ENCODE measurements at regions not wholly inside any gene's neighbourhood (a gene's known extent, or its start where the extent isn't known, plus 50 kb on each side); places are given as distances from the start of the nearest gene placed in this dataset.
A peak's percentile ranks its signal among the peaks of the same experiment; 100 is the strongest.

DNA sequence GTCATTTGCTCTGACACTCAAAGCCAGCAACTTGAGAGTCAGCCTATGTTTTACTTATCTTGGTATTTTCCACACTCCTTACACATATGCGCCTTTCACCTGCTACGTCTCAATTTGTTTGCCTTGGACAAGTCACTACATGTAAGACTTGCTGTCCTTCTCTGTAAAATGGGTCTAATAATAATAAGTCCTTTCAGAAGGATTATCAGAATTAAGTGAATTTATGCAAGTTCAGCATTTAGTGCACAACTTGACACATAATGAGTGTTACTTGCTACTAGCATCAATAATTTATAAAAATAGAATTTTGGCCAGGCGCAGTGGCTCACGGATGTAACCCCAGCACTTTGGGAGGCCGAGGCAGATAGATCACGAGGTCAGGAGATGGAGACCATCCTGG lies 71.1 kb upstream of the UBL3 start:
- no peak for DNase-seq

DNA sequence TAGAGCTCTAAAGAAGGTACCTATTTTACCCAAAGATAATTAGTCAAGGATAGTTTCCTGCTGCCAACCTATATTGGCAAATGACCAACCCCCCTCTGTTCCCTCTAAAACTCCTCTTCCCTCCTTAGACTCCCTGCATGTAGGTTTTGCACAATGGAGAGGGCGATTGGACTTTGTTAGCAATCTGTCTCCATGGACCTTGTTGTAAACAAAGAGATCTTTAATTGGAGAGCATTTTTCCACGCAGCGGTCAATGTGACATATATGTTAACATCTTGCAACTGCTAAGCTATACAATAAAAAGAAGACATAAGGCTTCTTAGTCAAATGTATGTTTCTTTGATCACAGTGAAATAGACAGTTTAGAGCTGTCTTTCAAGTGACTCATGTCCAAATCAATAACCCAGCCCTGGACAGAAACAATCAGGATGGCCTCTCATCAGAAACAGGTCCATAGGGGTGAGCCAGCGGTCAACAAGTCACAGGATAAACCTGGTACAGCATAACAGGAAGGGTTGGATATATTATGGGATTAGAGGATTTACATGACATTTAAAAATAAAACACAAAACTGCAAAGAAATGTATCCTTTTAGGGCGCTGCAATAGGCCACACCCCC lies 69.7 kb upstream of the UBL3 start:
- no peak for DNase-seq

DNA sequence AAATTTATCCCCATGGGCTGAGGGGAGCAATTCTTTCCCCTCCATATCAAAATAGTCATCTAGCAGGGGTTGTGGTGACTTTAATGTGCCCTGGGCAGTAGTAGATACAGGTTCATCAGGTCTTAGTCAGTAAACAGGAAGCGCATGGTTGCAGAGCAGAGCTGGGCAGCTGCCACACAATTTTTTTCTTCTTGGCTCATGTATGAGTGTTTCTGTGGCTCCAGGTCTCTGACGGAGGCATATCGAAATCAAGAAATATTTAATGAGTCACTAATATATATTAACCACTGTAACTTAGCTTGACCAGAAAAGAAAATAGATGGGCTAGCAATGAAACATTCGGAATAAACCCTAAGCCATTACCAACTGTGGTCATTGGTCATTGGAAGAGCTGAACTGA lies 68.4 kb upstream of the UBL3 start:
- DNase-seq: peak; percentile 80

DNA sequence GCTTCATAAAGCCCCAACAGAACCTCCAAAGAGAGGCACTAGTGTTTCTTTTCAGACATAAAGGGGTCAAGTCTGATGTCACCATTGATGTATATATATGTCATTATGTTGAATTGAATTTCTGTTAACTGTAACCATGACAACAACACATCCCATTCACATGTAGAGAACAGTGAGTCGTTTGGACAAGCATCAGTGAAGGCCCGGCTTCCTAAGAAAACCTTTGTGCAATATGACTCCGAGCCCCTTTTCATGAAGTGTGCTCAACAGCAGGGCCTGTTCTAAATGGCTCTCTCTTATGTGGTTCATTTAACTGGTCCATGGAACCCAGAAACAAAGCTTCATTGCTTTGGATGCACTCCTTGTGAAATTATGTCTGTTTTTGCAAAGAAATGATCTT lies 67.2 kb upstream of the UBL3 start:
- peak; percentile 20 for DNase-seq

DNA sequence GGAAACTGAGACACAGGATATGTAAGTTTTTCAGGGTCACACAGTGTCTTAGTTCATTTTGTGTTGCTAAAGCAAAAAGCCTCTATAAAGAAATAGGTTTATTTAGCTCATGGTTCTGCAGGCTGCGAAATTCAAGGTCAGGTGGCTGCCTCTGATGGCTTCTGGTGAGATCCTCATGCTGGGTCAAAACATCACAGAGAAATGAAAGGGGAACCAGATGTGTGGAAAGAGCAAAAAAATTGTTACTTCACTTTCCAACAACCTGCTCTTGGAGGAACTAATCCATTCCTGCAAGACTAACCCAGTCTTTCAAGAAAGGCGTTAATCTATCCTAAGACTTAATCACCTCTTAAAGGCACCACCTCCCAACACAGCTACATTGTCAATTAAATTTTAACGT lies 64.2 kb upstream of the UBL3 start:
- no peak for DNase-seq

DNA sequence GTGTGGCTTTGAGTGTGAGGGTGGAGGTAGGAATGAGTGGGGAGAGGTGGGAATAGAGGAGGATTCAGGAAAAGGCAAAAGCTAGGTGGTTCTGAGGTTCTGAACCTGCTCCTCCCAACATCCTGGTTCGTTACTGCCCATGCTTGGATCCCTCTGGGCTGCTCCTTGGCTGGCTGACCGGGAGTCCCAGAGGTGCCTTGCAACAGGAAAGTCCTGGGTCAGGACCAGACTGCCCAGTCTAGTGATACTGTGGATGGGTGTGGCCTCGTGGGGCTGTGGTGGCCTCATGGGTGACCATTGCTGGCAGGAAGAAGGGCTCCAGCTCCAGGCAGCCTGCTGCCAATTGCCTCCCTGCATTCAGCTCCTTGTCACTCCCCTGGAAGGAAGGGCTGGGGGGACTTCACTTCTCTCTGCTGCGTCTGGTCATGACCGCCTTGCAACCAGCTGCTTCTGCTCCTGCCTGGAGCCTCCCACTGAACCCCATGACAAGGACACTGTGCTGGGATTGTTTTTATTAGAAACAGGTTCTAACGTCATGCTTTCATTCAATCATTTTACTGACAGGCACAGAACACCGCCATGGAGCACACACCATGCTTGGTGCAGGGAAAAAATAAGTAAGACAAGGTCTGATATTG lies 61.5 kb upstream of the UBL3 start:
- DNase-seq: no peak

DNA sequence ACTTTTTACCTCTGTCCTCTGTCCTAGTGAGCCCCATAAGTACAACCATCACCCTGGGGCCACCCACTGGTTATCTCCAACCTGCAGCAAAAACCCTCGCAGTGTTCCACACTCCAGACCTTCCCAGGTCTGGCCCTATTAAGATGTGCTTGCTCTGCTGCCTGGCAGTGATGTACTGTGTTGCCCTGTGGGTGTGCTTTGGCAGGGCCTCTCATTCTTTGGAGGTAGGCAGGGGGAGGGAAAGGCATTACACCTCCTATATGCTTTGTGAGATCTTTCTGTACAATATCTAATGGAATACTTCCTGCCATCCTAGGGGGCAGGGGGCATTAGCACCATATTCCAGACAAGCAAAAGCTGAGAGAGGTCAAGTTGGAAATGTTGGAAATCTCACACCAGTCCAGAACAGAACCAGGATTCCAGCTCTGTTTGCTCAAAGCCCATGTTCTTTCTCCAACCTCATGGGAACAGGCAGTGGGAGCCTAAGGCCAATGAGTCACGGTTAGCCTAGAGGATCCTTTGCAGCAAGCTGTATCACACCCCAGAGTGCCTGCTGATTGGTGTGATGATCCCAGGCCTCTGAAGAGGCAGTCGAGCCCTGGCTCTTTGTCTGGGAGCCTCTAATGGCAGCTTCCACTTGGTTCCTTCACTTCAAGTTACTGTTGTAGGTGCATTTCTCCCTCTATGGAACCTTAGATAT lies 59.7 kb upstream of the UBL3 start:
- DNase-seq: peak; percentile 58

DNA sequence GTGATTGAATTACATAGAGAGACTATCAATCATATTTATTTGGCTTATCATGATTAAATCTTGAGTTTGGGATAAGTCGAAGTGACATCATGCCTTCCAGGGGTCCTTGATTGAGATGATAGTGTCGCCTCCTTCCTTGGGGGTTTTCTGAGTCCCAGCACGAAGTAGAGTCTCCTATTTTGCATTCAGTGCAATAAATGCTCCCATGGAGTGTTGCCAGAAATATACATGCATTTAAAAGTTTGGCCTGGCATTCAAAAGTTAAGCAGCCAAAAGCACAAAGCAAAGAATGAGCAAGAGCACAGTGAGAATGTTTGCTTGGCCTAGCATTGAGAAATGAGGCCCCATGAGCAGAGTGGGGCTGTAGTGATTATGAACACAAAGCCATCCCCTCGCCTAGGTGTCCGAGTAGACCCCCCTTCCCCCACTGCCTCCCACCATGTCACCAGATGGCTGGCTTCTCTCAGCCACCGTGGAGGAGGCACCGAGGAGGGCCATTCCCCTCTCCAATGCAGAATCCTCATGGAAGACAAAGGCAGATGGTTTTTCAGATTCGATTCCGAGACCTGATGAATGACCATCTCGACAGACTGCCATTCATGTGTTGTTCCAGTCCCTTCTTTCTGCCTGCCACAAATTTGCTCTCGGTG lies 58.8 kb upstream of the UBL3 start:
- no peak for DNase-seq

DNA sequence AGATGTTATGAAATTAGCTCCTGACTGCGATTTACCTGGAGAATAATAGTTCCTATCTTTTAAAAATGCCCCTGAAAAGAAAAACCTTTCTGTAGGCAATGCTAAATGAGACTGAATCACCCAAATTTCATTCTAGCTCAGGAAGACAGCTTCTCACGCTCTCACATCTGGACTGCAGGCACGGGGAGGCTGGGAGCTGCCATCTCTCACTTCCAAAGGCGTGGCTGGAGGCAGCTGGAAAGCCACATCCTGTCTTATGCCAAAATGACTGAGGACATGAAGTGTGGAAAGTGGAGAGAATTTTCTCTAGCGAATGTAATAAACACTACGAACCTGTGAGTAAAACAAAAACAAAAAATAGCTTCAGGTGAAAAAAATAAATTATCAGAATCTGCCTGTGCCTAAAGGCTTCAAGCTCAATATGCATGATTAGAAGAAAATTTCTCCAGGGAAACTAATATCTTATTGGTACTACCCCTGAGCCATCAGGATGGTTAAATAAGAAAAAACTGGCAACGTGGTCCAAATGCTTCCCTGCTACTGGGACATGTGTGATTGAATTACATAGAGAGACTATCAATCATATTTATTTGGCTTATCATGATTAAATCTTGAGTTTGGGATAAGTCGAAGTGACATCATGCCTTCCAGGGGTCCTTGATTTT lies 58.1 kb upstream of the UBL3 start:
- peak; percentile 79 for DNase-seq

DNA sequence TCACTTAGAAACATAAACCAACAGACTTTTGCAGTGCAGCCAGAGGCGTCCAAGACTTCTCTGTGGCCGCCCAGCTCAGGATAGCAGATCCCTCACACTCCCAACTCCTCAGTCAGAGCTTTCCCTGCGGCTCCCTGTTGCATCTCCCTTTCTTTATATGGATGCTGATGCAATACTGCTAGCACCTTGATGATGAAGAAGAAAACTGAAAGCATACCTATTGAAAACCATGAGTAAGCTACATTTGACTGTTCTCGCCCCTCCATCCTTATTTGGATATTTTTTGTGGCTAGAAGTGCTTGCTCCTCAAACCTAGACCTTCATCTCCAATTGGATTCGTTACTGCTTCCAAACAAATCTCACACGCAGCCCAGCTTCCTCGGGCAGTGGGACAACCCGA lies 57.3 kb upstream of the UBL3 start:
- DNase-seq: no peak

DNA sequence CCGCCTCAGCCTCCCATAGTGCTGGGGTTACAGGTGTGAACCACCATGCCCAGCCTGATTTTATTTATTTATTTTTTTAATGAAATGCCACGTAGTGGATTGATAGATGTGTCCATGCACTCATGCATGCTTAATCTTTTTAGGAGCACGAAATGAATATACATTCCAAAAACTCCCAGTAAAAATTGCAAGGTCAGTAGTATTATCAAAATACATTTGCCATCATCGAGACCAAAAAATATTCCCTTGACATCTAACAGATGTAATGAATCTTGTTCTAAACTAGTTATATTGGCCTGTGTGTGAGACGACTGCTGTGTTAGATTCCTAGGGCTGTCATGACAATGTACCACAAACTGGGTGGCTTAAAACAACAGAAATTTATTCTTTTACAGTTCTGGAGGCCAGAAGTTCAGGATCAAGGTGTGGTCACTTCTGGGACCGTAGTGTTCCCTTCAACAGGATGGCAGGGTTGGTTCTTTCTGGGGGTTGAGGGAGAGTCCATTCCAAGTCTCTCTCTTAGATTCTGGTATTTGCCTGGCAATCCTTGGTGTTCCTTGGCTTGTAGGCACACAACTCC lies 56.1 kb upstream of the UBL3 start:
- DNase-seq: no peak

DNA sequence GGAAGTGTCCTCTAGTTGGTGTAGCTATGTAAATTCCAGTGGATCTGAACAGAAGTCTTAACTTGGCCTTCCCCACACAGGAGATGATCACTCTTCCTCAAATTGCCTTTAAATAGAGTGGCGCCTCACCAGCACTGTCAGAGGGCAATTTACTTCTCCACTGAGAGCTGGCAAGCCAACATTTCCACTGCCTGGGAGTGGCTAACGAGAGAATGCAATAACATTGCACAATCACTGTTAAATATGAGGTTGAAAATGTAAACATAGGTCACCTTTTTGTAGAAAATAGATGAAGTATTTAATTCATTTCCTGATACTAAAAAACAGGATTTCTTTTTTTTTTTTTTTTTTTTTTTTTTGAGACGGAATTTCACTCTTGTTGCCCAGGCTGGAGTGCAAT lies 55.4 kb upstream of the UBL3 start:
- DNase-seq: peak; percentile 53

DNA sequence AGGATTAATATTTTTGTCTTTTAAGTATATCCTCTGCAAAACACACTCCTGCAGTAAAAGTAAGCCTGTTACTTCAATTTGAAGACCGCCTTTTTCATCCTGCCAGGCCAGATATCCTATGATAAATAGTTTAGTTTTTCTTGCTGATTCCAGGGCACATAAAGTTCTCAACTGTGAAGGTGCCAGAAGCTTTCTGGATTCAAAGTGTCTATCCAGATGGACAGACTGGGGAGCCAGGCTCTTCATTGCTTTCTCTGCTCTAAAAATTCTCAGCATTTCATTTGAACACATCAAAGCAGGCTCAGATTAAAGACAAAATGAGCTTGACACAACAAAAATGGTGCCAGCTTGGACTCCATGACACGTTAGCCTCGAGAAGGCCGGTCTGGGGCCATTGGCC lies 53.6 kb upstream of the UBL3 start:
- DNase-seq: no peak

DNA sequence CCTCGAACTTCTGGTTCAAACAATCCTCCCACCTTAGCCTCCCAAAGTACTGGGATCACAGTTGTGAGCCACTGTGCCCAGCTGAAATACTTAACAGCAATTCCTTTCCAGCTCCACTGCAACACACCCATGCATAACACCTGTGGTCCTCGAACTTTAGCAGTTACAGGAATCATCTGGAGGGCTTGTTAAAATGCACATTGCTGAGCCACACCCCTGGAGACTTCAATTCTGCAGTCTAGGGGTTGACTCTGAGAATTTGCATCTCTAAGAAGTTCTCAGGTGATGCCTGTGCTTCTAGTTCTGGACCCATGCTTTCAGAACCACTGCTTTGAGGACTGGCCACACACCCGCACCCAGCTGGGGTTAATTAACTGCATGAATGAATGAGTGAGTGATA lies 53.1 kb upstream of the UBL3 start:
- DNase-seq: no peak

DNA sequence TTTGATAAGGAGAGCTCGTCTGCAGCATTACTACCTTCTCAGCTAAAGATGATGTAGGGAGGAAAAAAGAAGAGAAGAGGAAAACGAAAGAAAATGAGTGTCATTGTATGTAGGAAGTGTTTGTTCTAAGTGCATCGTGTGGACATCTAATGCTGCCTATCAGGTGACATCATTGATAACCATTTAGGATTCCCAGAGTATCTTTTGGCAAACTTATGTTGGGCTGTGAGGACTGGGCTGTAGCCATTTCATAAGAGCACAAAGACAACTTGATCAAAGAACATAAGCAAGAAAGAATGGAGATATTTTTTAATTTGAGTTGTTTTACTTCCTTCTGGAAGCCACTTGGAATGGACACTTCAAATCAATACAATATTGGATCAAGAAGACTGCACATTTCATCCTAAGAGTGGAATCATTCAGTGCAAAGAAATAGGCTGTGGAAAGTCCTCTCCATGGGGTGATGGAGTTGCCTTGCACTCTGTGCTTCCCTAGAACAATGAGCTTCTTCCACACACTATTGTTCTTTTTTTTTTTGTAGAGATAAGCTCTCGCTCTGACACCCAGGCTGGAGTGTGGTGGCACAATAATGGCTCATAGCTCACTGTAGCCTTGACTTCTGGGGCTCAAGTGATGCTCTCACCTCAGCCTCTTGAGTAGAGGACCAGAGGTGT lies 52.4 kb upstream of the UBL3 start:
- DNase-seq: no peak

DNA sequence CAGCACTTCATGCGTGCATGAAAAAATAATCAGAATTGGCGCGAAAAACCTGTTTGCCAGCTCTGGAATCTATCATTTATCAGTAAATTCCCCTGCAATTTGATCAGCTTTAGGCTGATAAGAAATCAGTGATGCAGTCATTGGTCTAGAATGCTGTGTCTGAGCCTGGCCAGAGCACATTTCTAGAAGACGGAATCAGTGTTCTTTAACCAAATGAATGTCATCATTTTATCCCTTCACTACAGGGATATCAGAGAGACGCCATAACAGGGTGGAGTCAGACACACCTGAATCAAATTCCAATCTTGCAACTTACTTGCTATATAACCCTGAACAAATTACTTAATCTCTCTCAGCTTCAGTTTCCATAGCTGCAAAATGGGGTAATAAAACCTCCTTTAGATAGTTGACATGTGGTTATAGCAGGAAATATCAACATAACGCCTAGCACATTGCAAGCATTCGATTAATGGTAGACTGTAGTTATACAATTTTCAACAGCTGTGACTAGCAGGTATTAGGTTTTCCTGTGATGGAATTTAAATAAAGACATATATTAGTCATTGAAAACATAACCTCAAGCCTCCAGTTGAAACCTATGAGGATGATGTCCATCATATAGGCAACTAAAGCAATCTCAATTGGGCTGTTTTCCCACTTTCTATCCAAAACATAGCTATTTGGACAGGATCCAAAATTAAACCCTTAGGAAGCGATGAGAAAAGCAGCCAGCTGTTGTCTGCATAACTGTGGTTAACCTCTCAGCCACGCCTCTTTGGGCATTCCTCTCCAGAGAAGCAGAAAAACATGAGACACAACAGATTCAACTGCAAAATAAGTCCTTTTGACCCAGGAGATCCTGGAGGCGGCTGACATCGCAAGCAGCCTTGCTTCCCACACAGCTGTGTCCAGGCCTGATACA lies 51.6 kb upstream of the UBL3 start:
- DNase-seq: peak; percentile 96

All from fibroblast of skin of right quadriceps (primary cell).